ENCODE measurements at regions not wholly inside any gene's neighbourhood (a gene's known extent, or its start where the extent isn't known, plus 50 kb on each side); places are given as distances from the start of the nearest gene placed in this dataset.

DNA sequence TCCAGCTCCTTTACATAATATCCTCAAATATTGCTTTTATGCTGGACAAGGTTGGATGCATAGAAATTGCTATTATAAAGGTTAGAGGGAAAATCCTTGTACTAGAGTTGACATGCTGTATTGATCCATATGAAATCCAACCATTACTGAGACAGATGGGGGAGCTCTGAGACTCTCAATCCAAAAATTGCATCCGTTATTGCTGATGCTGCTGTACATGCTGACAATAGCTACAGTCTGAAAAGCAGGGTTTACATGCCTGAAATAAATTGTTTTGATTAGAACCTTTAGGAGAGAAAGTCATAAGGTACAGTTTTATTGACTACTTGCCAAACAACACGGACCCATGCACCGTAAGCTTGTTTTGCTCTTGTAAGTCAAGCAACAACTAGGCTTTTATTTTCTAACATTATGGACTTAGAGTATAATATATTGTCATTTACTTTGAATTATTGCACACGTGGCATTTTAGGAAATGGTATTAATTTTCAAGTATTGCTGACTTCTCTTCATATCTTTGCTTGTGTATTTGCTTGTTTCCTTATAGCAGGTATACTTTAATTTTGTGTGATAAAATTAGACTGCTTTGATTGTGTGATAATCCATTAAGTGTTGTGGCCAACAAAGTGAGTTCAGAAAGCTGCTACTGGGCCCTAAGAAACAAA, 1365.2 kb downstream of the STIM2 start:
- TF ChIP-seq, protein P1, sequence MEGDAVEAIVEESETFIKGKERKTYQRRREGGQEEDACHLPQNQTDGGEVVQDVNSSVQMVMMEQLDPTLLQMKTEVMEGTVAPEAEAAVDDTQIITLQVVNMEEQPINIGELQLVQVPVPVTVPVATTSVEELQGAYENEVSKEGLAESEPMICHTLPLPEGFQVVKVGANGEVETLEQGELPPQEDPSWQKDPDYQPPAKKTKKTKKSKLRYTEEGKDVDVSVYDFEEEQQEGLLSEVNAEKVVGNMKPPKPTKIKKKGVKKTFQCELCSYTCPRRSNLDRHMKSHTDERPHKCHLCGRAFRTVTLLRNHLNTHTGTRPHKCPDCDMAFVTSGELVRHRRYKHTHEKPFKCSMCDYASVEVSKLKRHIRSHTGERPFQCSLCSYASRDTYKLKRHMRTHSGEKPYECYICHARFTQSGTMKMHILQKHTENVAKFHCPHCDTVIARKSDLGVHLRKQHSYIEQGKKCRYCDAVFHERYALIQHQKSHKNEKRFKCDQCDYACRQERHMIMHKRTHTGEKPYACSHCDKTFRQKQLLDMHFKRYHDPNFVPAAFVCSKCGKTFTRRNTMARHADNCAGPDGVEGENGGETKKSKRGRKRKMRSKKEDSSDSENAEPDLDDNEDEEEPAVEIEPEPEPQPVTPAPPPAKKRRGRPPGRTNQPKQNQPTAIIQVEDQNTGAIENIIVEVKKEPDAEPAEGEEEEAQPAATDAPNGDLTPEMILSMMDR (IDR thresholded peaks at IDR 0.05): no peak
- TF ChIP-seq POLR2A (IDR thresholded peaks at IDR 0.05; ENCODE audit: low read depth) (no peak), EP300 (IDR thresholded peaks at IDR 0.05) (no peak), POLR2AphosphoS5 (IDR thresholded peaks at IDR 0.05) (no peak)

Data from esophagus muscularis mucosa (tissue), 4 donors.